HEK293T (cell line): ENCODE measurements at regions not wholly inside any gene's neighbourhood (a gene's known extent, or its start where the extent isn't known, plus 50 kb on each side); places are given as distances from the start of the nearest gene placed in this dataset.

Experiments used
- CTCF ChIA-PET: fragments of 350-600 bp; formaldehyde crosslinking; extraction: SDS; loops from one replicate; lab custom pipeline; 2021; ENCODE audit warnings: antibody characterized with exemption, inconsistent platforms; lab: Yijun Ruan, JAX
- POLR2A ChIA-PET: fragments of 350-600 bp; formaldehyde crosslinking; extraction: SDS; loops from one replicate; lab custom pipeline; 2020; ENCODE audit warnings: antibody characterized with exemption, inconsistent platforms; lab: Yijun Ruan, JAX
- DNase-seq: peaks from one replicate; pipeline ENCODE4 v3.0.0; 2012; ENCODE audit warnings: mixed read lengths; ENCODE audit errors: extremely low spot score
- ARNT ChIP-seq: fragments of 450-650 bp; IDR thresholded peaks from 2 replicates; pipeline ENCODE4 v1.6.1; 2017; ENCODE audit warnings: mild to moderate bottlenecking
- BHLHE40 ChIP-seq: fragments of 450-650 bp; IDR thresholded peaks from 2 replicates; pipeline ENCODE4 v1.6.1; 2016; ENCODE audit warnings: mild to moderate bottlenecking, moderate library complexity, borderline replicate concordance
- CTBP1 ChIP-seq: fragments of 450-650 bp; IDR thresholded peaks from 2 replicates; pipeline ENCODE4 v1.6.1; 2016; ENCODE audit warnings: borderline replicate concordance
- ELF4 ChIP-seq: fragments of 450-650 bp; IDR thresholded peaks from 2 replicates; pipeline ENCODE4 v1.6.1; 2017; ENCODE audit warnings: antibody characterized with exemption
- FOXA1 ChIP-seq: fragments of 450-650 bp; IDR thresholded peaks from 2 replicates; pipeline ENCODE4 v1.6.1; 2016; ENCODE audit warnings: mild to moderate bottlenecking
- FOXK2 ChIP-seq: fragments of 450-650 bp; IDR thresholded peaks from 2 replicates; pipeline ENCODE4 v1.6.1; 2016; ENCODE audit warnings: mild to moderate bottlenecking
- FOXM1 ChIP-seq: fragments of 450-650 bp; IDR thresholded peaks from 2 replicates; pipeline ENCODE4 v1.6.1; 2017; ENCODE audit warnings: mild to moderate bottlenecking, borderline replicate concordance
- HDGF ChIP-seq: fragments of 450-650 bp; IDR thresholded peaks from 2 replicates; pipeline ENCODE4 v1.6.1; 2017; ENCODE audit warnings: antibody characterized with exemption, borderline replicate concordance
- L3MBTL2 ChIP-seq: fragments of 450-650 bp; conservative IDR thresholded peaks from 2 replicates; pipeline ENCODE4 v1.6.1; 2016; ENCODE audit warnings: mild to moderate bottlenecking
- LEF1 ChIP-seq: fragments of 450-650 bp; IDR thresholded peaks from 2 replicates; pipeline ENCODE4 v1.6.1; 2017; ENCODE audit warnings: mild to moderate bottlenecking, borderline replicate concordance
- NFRKB ChIP-seq: fragments of 450-650 bp; IDR thresholded peaks from 2 replicates; pipeline ENCODE4 v1.6.1; 2016; ENCODE audit warnings: mild to moderate bottlenecking, moderate library complexity
- SP1 ChIP-seq: fragments of 450-650 bp; IDR thresholded peaks from 2 replicates; pipeline ENCODE4 v1.6.1; 2017
- SUZ12 ChIP-seq: fragments of 450-650 bp; IDR thresholded peaks from 2 replicates; pipeline ENCODE4 v1.6.1; 2016; ENCODE audit warnings: mild to moderate bottlenecking
- TARDBP ChIP-seq: fragments of 450-650 bp; IDR thresholded peaks from 2 replicates; pipeline ENCODE4 v1.6.1; 2016
- ZNF384 ChIP-seq: fragments of 450-650 bp; IDR thresholded peaks from 2 replicates; pipeline ENCODE4 v1.6.1; 2016
- TF ChIP-seq, protein P1 (sequence below): fragments of 450-650 bp; IDR thresholded peaks from 2 replicates; pipeline ENCODE4 v1.6.1; 2016

GRCh38 chr18:60865801-60866200 is 467.4 kb upstream of the CDH20 start:
- ChIA-PET CTCF (no interaction called here), POLR2A (no interaction called here)
- TF ChIP-seq SUZ12, result no peak
- no peak for TF ChIP-seq ELF4
- TF ChIP-seq HDGF, result no peak
- TF ChIP-seq CTBP1, result no peak
- TF ChIP-seq FOXK2, result no peak
- TF ChIP-seq ARNT, result no peak

GRCh38 chr18:60870261-60871153 is 462.7 kb upstream of the CDH20 start:
- DNase-seq, result no peak
- TF ChIP-seq BHLHE40 (no peak), L3MBTL2 (no peak), CTBP1 (no peak), FOXK2 (no peak), LEF1 (no peak), TARDBP (no peak), SUZ12 (no peak), ELF4 (no peak), SP1 (no peak), FOXM1 (no peak)
- CTCF ChIA-PET, result no interaction called here
- POLR2A ChIA-PET, result no interaction called here

More at GRCh38 chr18:60865801-60866200, 467.4 kb upstream of the CDH20 start:
- DNase-seq, result no peak

DNA sequence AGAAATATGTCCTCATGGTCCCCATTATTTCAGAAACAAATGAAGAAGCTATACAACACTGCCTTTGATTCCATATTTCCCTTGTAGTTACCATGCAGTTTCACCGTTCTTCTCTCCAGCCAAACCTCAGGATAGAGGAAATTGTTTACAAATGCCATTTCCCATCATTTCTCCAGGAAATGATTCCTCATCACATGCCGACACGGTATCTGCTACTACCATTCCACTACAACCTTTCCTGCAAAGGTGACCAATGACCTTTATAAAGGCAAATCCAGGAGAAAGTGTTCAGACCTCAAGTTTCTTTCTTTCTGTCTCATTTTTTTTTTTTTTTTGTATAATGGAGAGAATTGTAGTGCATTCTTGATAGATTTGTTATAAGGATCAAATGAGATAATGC is 460.8 kb upstream of the CDH20 start:
- DNase-seq, result no peak

DNA sequence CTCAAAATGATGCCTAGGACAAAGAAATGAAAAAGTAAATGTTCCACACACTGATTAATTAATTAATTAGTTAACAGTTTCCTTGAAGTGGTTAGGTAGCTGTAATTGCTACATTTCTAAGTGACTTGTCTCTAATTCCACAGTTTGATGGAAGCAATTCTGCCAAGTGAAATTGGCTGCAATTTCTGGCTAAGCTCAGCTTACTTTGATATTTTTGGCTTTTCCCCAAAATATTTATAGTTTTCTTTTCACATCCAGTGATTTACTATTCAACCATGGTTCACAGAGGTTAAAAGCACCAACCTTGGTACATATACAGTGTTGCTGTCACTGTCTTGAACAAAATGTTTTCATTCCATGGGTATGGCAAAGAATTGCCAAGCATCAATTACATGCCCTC is 459.5 kb upstream of the CDH20 start:
- TF ChIP-seq SUZ12, result no peak
- TF ChIP-seq FOXA1, result no peak
- TF ChIP-seq NFRKB, result no peak
- TF ChIP-seq L3MBTL2, result no peak
- no peak for TF ChIP-seq BHLHE40
- TF ChIP-seq FOXM1, result no peak
- TF ChIP-seq, protein P1, sequence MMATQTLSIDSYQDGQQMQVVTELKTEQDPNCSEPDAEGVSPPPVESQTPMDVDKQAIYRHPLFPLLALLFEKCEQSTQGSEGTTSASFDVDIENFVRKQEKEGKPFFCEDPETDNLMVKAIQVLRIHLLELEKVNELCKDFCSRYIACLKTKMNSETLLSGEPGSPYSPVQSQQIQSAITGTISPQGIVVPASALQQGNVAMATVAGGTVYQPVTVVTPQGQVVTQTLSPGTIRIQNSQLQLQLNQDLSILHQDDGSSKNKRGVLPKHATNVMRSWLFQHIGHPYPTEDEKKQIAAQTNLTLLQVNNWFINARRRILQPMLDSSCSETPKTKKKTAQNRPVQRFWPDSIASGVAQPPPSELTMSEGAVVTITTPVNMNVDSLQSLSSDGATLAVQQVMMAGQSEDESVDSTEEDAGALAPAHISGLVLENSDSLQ, result no peak
- no peak for TF ChIP-seq ARNT
- no peak for TF ChIP-seq FOXK2
- TF ChIP-seq ELF4, result no peak
- no peak for TF ChIP-seq LEF1
- no peak for TF ChIP-seq HDGF
- TF ChIP-seq SP1, result no peak
- no peak for TF ChIP-seq ZNF384
- no peak for TF ChIP-seq TARDBP
- no peak for TF ChIP-seq CTBP1
- ChIA-PET POLR2A (no interaction called here), CTCF (no interaction called here)
- DNase-seq, result no peak

More for the DNA sequence above, 460.8 kb upstream of the CDH20 start:
- ChIA-PET POLR2A (no interaction called here), CTCF (no interaction called here)
- no peak for TF ChIP-seq FOXM1
- no peak for TF ChIP-seq SUZ12
- TF ChIP-seq SP1, result no peak
- no peak for TF ChIP-seq LEF1
- no peak for TF ChIP-seq NFRKB
- no peak for TF ChIP-seq BHLHE40
- no peak for TF ChIP-seq FOXK2
- TF ChIP-seq ARNT, result no peak
- TF ChIP-seq ZNF384, result no peak
- no peak for TF ChIP-seq CTBP1
- no peak for TF ChIP-seq ELF4
- TF ChIP-seq TARDBP, result no peak
- TF ChIP-seq FOXA1, result no peak
- TF ChIP-seq, protein P1, result no peak
- no peak for TF ChIP-seq L3MBTL2
- TF ChIP-seq HDGF, result no peak

DNA sequence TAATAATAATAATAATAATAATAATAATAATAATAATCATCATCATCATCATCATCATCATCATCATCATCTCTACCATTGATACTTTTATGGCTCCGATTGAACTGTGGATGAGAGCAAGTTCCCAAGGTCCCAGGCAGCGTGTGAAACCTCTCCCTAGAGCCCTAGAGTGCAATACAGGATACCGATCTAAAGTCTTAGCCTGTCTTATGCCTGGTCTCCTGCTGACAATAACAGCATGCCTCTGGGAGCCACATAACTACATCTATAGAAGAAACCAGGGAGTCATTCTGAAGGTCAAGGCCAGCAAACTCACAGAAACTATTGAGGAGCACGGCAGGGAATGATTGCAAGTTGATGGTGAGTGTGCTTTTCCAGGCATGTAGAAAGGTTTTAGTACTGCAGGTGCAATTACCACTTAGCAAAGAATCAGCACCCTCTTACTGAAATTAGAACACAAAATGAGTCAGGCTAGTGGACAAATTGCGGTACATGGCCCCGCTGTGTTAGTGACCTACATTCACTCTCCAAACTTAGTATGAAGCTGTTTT is 457.2 kb upstream of the CDH20 start:
- TF ChIP-seq LEF1, result no peak
- TF ChIP-seq SP1, result no peak
- no peak for TF ChIP-seq FOXA1
- no peak for TF ChIP-seq SUZ12
- TF ChIP-seq, protein P1, result no peak
- no peak for TF ChIP-seq L3MBTL2
- TF ChIP-seq FOXM1, result no peak
- no peak for TF ChIP-seq HDGF
- TF ChIP-seq NFRKB, result no peak
- no peak for TF ChIP-seq ARNT
- no peak for TF ChIP-seq ZNF384
- TF ChIP-seq TARDBP, result no peak
- no peak for TF ChIP-seq BHLHE40
- TF ChIP-seq CTBP1, result no peak
- CTCF ChIA-PET, result no interaction called here
- POLR2A ChIA-PET, result no interaction called here
- no peak for DNase-seq
